Upper lobe of left lung (tissue), 4 donors: ENCODE measurements at regions not wholly inside any gene's neighbourhood (a gene's known extent, or its start where the extent isn't known, plus 50 kb on each side); places are given as distances from the start of the nearest gene placed in this dataset.

Experiments
- EP300 ChIP-seq, 4 donors: sonication (generic); formaldehyde crosslinking; IDR thresholded peaks; one replicate each; pipeline ENCODE4 v1.5.1; 2017; ENCODE audit warnings: antibody characterized with exemption in 4 of 4, control low read depth in 2 of 4
- POLR2A ChIP-seq, 4 donors: fragments of 450-650 bp; IDR thresholded peaks; one replicate each; pipeline ENCODE4 v1.5.1; 2016 to 2017; ENCODE audit warnings: antibody characterized with exemption in 4 of 4, mild to moderate bottlenecking in 2 of 4
- TF ChIP-seq, protein P1 (sequence below), 6 experiments: fragments of 450-650 bp in 4 of 6; fragments of 200-600 bp in 2 of 6; sonication (generic) in 2 of 6; IDR thresholded peaks; one replicate each; pipeline ENCODE4 v1.5.1; 2016 to 2019; ENCODE audit warnings: antibody characterized with exemption in 6 of 6

DNA sequence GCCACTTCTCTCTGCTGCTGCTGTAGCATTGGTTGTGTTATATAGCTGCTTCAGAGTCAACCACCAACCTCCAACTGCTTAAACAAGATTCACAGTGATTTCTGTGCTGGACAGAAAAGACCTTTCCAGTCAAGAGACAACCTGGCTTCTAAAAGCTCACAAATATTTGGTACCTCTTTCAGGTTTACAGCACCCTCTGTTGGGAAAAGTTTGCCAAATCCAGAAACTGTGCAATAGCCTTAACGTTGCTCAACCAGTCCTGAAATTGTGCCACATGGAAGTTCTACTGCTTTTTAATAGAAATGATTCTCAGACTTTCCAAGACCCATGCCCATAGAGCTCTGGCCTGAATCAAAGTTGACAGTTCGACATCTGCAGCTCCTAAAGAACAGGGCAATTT is 842.1 kb upstream of the HTR2C start:
- TF ChIP-seq, protein P1, sequence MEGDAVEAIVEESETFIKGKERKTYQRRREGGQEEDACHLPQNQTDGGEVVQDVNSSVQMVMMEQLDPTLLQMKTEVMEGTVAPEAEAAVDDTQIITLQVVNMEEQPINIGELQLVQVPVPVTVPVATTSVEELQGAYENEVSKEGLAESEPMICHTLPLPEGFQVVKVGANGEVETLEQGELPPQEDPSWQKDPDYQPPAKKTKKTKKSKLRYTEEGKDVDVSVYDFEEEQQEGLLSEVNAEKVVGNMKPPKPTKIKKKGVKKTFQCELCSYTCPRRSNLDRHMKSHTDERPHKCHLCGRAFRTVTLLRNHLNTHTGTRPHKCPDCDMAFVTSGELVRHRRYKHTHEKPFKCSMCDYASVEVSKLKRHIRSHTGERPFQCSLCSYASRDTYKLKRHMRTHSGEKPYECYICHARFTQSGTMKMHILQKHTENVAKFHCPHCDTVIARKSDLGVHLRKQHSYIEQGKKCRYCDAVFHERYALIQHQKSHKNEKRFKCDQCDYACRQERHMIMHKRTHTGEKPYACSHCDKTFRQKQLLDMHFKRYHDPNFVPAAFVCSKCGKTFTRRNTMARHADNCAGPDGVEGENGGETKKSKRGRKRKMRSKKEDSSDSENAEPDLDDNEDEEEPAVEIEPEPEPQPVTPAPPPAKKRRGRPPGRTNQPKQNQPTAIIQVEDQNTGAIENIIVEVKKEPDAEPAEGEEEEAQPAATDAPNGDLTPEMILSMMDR (IDR thresholded peaks at IDR 0.05): no peak
- TF ChIP-seq EP300 (IDR thresholded peaks at IDR 0.05): no peak
- TF ChIP-seq POLR2A (IDR thresholded peaks at IDR 0.05): no peak
